GM19438 (cell line): ENCODE measurements at regions not wholly inside any gene's neighbourhood (a gene's known extent, or its start where the extent isn't known, plus 50 kb on each side); places are given as distances from the start of the nearest gene placed in this dataset.

Experiments
- ATAC-seq: cut with Tn5 transposase; IDR thresholded peaks from one replicate; pipeline ENCODE4 v1.9.1; 2021; ENCODE audit warnings: low read depth; ENCODE audit not compliant: unreplicated experiment

- ATAC-seq: no peak
Measured at GRCh38 chr1:96992871-96993270, 271.3 kb downstream of the PTBP2 start.

DNA sequence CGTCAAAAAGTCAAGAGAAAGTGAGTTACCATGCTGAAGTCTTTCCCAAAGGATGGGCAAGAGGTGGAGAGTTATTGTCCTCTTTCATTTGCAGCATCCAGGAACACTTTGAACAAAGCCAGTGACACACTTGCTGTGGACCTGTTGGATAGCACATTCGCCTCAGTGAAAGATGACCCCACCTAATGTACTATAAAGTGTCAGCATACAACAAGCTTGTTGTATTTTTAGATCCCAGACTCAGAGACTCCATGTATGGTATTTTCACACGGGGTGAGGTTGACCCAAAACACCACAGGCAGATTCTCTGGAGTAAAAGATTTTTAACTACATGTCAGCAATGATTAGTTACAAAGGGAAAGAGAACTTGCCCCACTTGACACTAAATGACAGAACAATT lies 273.8 kb downstream of the PTBP2 start:
- ATAC-seq: no peak

DNA sequence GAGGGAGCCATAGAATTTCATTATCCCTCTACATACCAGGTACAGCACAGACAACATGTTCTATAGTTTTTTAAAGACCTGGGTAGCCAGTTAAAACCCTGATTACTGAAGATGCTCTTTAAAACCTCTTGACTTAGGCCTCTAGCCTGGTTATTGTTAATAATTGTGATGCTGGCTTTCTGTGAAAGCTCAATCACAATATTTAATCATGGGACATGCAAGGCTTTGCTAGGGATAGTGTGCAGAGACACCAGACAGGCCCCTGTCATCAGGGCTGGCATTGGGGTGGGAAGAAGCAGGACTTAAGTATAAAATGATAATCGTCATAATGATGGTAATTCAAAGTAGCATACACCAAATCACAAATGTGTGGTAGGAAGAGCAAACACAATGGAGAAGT lies 274.4 kb downstream of the PTBP2 start:
- no peak for ATAC-seq

- no peak for ATAC-seq
Measured at GRCh38 chr1:96997717-96998116, 276.1 kb downstream of the PTBP2 start.

DNA sequence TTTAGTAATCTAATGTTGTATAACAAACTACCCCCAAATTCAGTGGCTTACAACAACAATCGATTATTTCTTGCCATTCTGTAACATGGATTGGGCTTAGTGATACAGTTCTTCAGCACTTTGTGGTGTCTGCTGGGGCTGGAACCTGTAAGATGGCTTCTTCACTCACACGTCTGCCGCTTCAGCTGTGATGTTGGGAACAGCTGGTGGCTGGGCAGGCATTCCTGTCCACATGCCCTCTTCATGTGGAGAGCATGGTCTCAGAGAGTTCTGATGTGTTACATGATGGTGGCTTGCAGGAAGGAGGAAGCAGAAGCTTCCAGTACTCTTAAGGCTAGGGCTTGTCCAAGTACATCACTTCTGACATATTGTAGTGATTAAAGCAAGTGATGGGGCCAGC lies 276.9 kb downstream of the PTBP2 start:
- ATAC-seq: no peak

GRCh38 chr1:96999191-96999590 lies 277.6 kb downstream of the PTBP2 start:
- ATAC-seq: no peak

DNA sequence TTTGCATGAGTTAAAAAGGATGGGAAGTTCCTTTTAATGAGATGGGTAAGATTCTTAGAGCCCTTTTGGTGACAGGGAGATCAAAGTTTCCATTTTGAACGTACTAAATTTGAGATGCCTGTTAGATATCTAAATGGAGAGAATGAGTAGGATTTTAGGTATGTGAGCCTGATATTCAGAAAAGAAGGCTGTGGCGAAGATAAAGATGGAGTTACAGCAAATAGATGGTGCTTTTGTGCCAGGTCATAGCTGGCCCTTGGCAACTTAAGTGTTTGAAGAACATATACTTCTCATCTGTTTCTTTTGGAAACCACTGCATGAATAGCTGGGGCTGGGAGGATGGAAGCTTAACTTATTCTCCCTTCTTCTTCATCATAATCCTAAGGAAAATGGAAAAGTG lies 282.5 kb downstream of the PTBP2 start:
- no peak for ATAC-seq

DNA sequence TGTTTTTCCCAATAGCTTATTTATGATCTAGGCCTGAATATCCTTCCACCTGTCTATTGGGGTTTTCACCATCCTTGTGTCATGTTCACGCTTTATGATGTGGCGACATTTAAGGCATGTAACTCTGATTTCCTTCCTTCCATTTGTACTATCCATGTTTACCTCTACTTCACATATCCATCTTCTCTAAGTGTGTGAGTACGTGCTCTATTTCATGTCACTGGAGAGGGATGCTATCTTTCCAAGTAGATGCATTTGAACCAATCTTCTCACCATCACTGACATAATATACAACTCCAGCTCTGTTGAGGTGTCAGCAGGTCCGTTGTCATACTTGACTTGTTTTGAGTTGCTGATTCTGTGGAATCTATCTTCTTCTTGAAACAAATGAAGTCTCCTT lies 283.2 kb downstream of the PTBP2 start:
- ATAC-seq: no peak

GRCh38 chr1:97006044-97006661 lies 284.6 kb downstream of the PTBP2 start:
- no peak for ATAC-seq

DNA sequence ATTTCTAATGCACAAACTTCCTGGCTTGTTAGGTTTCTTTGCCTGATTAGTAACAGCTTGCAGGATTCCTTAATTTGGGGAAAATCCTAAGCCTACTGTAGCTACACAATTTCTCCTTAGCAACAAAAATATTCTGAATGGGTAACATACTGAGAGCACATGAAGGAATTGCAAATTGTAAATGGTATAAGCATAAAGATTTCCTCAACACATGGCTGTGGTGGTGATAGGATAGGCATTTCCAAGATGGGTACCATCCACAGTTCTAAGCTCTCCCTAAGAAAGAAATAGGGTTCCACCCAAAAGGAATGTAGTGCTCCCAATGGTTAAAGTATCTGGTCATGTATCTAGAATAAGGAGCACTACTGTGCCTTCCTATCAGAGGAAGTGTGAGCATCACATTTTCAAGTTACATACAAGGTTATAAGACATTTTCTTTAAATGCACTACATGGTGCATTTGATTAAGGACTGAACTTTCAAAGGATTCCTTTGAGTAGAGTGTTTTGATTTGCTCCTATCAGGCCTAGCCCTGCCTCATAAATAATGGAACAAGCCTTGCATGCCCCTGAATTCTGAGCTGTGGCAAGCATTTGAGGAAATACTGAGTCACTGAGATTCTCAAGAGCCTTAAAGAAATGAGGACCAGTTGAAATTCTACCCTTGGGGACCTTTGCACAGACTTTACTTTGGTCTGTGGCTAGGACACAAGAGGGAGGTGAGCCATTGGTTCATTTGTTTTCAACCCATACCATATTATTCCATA lies 286.4 kb downstream of the PTBP2 start:
- ATAC-seq: no peak

DNA sequence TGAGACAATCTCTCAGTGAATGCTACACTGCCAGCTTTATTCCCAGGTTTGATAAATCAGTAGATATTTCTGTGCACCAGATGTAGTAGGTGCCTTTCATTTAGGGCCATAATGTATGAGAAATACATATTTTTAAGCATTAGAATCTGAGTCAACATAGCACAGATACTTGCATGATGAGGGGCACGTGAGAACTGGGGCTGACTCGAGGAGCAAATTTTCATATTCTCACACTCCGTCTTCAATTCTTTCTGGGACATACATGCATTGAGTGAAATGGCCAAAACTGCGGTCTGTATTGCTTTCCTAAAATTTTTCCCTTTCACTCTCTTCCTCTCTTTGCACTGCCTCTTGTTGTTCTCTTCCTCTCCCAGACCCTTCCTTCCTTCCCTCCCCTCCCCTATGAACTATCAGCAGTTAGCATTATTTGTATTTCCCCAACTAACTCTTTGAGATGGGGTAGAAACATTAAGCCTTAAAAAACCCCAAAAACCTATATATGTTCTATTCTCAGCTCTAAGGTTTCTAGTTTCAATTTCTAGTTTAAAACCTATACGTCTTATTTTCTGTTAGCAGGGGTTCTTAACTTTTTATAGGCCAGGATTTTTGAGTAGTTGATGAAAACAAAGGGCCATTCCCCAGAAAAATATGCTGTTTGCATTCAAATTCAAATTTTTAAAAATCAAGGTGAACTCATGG lies 289.1 kb downstream of the PTBP2 start:
- no peak for ATAC-seq

DNA sequence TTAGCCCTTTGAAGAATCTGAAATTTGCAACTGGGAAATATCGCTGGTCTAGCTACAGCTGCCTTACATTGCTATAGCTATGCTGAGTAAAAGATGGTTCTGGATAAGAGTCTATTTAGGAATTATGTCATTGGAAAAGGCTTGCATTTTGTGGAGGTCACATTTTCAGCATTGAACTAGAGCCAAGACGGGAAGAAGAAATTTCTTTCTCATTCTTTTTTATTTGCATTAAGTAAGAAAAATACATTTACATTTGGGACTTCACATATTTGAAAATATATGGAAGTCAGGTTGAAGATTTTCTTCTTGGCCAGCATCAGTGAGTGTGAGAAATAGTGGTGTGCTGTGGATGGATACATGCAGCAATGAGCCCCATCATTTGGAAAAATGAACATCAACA lies 291.6 kb downstream of the PTBP2 start:
- ATAC-seq: no peak

- no peak for ATAC-seq
Measured at GRCh38 chr1:97013941-97014340, 292.4 kb downstream of the PTBP2 start.

- ATAC-seq: no peak
Measured at GRCh38 chr1:97014426-97014825, 292.8 kb downstream of the PTBP2 start.

DNA sequence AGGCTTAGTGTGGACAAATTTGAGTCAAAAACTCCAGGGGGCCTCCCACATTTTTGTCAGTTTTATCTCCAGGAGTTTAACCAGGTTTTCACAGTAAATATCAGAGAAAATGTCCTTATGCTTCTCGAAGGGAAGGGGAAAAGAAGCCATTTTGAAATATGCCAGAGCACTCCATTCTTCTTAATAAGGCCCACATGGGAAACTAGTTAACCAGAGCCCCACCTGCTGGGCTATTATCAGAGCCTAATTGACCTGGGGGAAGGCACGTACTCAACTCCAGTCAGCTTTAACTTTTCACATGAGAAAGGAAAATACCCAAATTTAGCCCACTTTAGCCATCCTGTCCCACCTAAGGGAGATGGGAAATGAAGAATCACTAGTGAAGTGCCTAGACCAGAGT lies 296.3 kb downstream of the PTBP2 start:
- no peak for ATAC-seq
